Neural progenitor cell (in vitro differentiated cells): ENCODE measurements at regions not wholly inside any gene's neighbourhood (a gene's known extent, or its start where the extent isn't known, plus 50 kb on each side); places are given as distances from the start of the nearest gene placed in this dataset.

ENCODE experiments used
- DNase-seq: peaks from one replicate; pipeline ENCODE4 v3.0.0-alpha.2; 2016; ENCODE audit warnings: low spot score
- H2AFZ ChIP-seq: fragments of 200-600 bp; sonication (generic); replicated peaks from 2 replicates; pipeline ENCODE4 v1.6.1; 2016; ENCODE audit warnings: antibody characterized with exemption
- H3F3A ChIP-seq: fragments of 200-600 bp; sonication (generic); 2 replicates; pipeline ENCODE4 v1.6.1; 2016; ENCODE audit warnings: antibody characterized with exemption, low read depth
- H3K27ac ChIP-seq: fragments of 200-600 bp; sonication (generic); 2 replicates; pipeline ENCODE4 v1.5.1; 2016; ENCODE audit warnings: mild to moderate bottlenecking
- H3K27me3 ChIP-seq: fragments of 200-600 bp; sonication (generic); 2 replicates; pipeline ENCODE4 v1.6.1; 2016; ENCODE audit warnings: mild to moderate bottlenecking, moderate library complexity
- H3K36me3 ChIP-seq: fragments of 200-600 bp; sonication (generic); 2 replicates; pipeline ENCODE4 v1.5.1; 2016
- H3K4me1 ChIP-seq: fragments of 200-600 bp; sonication (generic); 2 replicates; pipeline ENCODE4 v1.6.1; 2016; ENCODE audit warnings: mixed run types
- H3K4me2 ChIP-seq: fragments of 200-600 bp; sonication (generic); 2 replicates; pipeline ENCODE4 v1.6.1; 2016
- H3K4me3 ChIP-seq: fragments of 200-600 bp; sonication (generic); 2 replicates; pipeline ENCODE4 v1.5.1; 2016
- H3K79me2 ChIP-seq: fragments of 200-600 bp; sonication (generic); 2 replicates; pipeline ENCODE4 v1.6.1; 2016; ENCODE audit warnings: low read depth
- H3K9ac ChIP-seq: fragments of 200-600 bp; sonication (generic); 2 replicates; pipeline ENCODE4 v1.6.1; 2016
- H3K9me3 ChIP-seq: fragments of 200-600 bp; sonication (generic); 2 replicates; pipeline ENCODE4 v1.5.1; 2016; ENCODE audit warnings: low read depth
- H4K20me1 ChIP-seq: fragments of 200-600 bp; sonication (generic); 2 replicates; pipeline ENCODE4 v1.6.1; 2016; ENCODE audit warnings: low read depth
- H3K27ac Mint-ChIP-seq: 3 replicates; pipeline ENCODE4 v1.8.0; 2021; ENCODE audit warnings: mixed read lengths
- H3K27me3 Mint-ChIP-seq: 2 replicates; pipeline ENCODE4 v1.8.0; 2022; ENCODE audit warnings: low read depth, mild to moderate bottlenecking, inconsistent platforms, moderate library complexity, mixed read lengths; ENCODE audit not compliant: insufficient read depth
- H3K36me3 Mint-ChIP-seq: 3 replicates; pipeline ENCODE4 v1.8.0; 2021; ENCODE audit warnings: mixed read lengths
- H3K4me1 Mint-ChIP-seq: 3 replicates; pipeline ENCODE4 v1.8.0; 2021; ENCODE audit warnings: mixed read lengths
- H3K4me3 Mint-ChIP-seq: 3 replicates; pipeline ENCODE4 v1.8.0; 2021; ENCODE audit warnings: mild to moderate bottlenecking, moderate library complexity, mixed read lengths
- H3K9me3 Mint-ChIP-seq: 3 replicates; pipeline ENCODE4 v1.8.0; 2020; ENCODE audit warnings: mixed read lengths
- EZH2 ChIP-seq: fragments of 200-600 bp; sonication (generic); IDR thresholded peaks from 2 replicates; pipeline ENCODE4 v1.6.1; 2017; ENCODE audit warnings: antibody characterized with exemption, mild to moderate bottlenecking, moderate library complexity
- EZH2phosphoT487 ChIP-seq: fragments of 200-600 bp; sonication (generic); IDR thresholded peaks from 2 replicates; pipeline ENCODE4 v1.6.1; 2017; ENCODE audit warnings: antibody characterized with exemption
- TF ChIP-seq, protein P1 (sequence below): fragments of 200-600 bp; sonication (generic); IDR thresholded peaks from 2 replicates; pipeline ENCODE4 v1.5.1; 2017; ENCODE audit warnings: antibody characterized with exemption, mild to moderate bottlenecking

DNA sequence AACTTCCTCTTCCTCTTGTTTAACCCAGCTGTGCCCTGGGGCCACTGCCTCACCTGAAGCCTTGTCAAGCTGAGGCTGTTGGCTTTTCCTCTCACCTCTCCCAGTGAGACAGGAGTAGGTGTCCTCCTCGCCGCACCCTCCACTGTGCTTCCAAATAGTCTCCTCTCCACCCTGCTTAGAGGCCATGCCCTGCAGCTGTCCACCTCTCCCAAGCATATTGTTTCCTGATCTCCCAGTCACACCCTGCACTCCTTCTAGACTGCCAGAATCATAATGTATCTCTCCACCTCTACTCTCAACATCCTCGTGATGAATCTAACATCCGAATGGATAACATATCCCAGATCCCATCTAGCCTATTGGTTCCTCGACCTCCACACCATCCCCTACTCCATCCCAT is 196.3 kb upstream of the GHITM start:
- H3K4me3 ChIP-seq, result no peak overlapping the region
- no peaks in the 10 kb centered on the region for H3K27me3 ChIP-seq
- Mint-ChIP-seq H3K27me3 (peaks cover 3% of the 10 kb centered on the region), H3K9me3 (no peaks in the 10 kb centered on the region), H3K36me3 (no peaks in the 10 kb centered on the region), H3K4me3 (no peak overlapping the region), H3K27ac (no peak overlapping the region), H3K4me1 (no peaks in the 10 kb centered on the region)
- H3K36me3 ChIP-seq, result no peaks in the 10 kb centered on the region
- H4K20me1 ChIP-seq, result no peaks in the 10 kb centered on the region
- peaks cover 6% of the 10 kb centered on the region for H3K4me1 ChIP-seq
- no peaks in the 10 kb centered on the region for H3K9me3 ChIP-seq
- no peak overlapping the region for H3K4me2 ChIP-seq
- no peak overlapping the region for H2AFZ ChIP-seq
- H3K9ac ChIP-seq, result no peak overlapping the region
- H3F3A ChIP-seq, result no peaks in the 10 kb centered on the region
- TF ChIP-seq, protein P1, sequence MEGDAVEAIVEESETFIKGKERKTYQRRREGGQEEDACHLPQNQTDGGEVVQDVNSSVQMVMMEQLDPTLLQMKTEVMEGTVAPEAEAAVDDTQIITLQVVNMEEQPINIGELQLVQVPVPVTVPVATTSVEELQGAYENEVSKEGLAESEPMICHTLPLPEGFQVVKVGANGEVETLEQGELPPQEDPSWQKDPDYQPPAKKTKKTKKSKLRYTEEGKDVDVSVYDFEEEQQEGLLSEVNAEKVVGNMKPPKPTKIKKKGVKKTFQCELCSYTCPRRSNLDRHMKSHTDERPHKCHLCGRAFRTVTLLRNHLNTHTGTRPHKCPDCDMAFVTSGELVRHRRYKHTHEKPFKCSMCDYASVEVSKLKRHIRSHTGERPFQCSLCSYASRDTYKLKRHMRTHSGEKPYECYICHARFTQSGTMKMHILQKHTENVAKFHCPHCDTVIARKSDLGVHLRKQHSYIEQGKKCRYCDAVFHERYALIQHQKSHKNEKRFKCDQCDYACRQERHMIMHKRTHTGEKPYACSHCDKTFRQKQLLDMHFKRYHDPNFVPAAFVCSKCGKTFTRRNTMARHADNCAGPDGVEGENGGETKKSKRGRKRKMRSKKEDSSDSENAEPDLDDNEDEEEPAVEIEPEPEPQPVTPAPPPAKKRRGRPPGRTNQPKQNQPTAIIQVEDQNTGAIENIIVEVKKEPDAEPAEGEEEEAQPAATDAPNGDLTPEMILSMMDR, result no peak
- no peak for TF ChIP-seq EZH2phosphoT487
- TF ChIP-seq EZH2, result no peak
- H3K27ac ChIP-seq, result no peak overlapping the region
- no peaks in the 10 kb centered on the region for H3K79me2 ChIP-seq
- DNase-seq, result no peak

DNA sequence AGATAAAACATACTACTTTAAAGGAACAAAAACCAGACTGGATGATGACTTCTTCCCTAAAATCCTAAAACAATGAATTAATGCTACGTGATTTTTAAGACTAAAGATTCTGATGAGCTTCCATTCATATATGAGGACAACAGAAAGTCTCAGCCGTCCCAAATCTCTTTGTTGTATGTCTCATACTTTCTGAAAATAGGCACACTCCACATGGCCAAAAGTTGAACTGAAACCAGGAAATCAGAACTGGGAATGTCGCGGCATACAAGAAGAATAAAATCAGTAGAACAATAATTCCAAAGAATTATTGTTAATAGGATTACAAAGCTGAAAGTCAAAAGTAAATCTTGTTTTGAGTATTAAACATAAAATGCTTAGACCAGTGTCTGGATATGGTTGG is 195.4 kb upstream of the GHITM start:
- Mint-ChIP-seq H3K36me3 (no peaks in the 10 kb centered on the region), H3K27ac (no peak overlapping the region), H3K9me3 (no peaks in the 10 kb centered on the region), H3K4me3 (no peak overlapping the region), H3K27me3 (peaks cover 3% of the 10 kb centered on the region), H3K4me1 (no peaks in the 10 kb centered on the region)
- H3K9ac ChIP-seq, result no peak overlapping the region
- H3K36me3 ChIP-seq, result no peaks in the 10 kb centered on the region
- no peak overlapping the region for H3K4me2 ChIP-seq
- H3F3A ChIP-seq, result no peaks in the 10 kb centered on the region
- H2AFZ ChIP-seq, result no peak overlapping the region
- H3K27ac ChIP-seq, result no peak overlapping the region
- no peak for DNase-seq
- no peaks in the 10 kb centered on the region for H3K27me3 ChIP-seq
- H3K4me1 ChIP-seq, result peaks cover 6% of the 10 kb centered on the region
- TF ChIP-seq EZH2phosphoT487, result no peak
- TF ChIP-seq EZH2, result no peak
- TF ChIP-seq, protein P1, result no peak
- no peaks in the 10 kb centered on the region for H3K9me3 ChIP-seq
- no peaks in the 10 kb centered on the region for H3K79me2 ChIP-seq
- H4K20me1 ChIP-seq, result no peaks in the 10 kb centered on the region
- H3K4me3 ChIP-seq, result no peak overlapping the region

DNA sequence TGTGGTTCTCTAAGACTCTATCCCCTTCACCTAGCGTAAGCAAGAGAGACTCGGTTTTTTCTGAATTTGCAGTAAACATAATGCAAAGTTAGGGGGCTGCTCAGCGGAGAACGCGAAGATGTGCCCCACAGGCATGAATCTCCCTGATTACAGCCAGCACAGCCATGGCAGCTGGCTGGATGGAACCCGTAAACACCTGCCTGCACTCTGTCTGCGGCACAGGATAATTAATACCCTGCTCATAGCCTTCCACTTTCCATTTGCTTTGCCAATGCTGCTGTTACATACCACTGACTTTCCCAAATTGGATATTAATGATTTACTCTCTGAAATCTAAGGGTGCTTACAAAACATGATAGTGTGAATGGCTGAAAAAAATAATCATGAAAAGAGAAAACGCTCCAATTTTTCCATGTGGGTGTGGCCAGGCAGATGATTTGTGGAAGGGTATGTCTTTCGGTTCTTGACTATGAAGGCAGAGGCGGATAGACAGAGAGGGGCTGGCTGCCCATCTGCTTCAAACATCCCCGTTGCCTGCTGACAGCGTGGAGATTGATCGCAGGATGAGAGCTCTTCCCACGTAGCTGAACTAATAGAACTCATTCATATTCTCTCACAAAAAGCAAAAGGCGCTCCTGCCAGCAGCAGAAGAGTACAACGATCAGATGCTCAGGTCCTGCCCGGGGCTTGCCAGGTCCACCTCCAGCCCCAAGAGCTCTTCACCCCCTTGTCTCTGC is 193.2 kb upstream of the GHITM start:
- Mint-ChIP-seq H3K36me3 (no peaks in the 10 kb centered on the region), H3K27me3 (peaks cover 3% of the 10 kb centered on the region), H3K27ac (peak overlapping the region; percentile 24), H3K4me3 (no peak overlapping the region), H3K9me3 (no peaks in the 10 kb centered on the region), H3K4me1 (no peaks in the 10 kb centered on the region)
- no peaks in the 10 kb centered on the region for H3K36me3 ChIP-seq
- no peak overlapping the region for H3K4me2 ChIP-seq
- TF ChIP-seq EZH2phosphoT487, result no peak
- TF ChIP-seq EZH2, result no peak
- TF ChIP-seq, protein P1, result no peak
- no peaks in the 10 kb centered on the region for H3K27me3 ChIP-seq
- H2AFZ ChIP-seq, result no peak overlapping the region
- no peaks in the 10 kb centered on the region for H3K9me3 ChIP-seq
- H3K4me3 ChIP-seq, result no peak overlapping the region
- H3F3A ChIP-seq, result no peaks in the 10 kb centered on the region
- H3K9ac ChIP-seq, result no peak overlapping the region
- no peaks in the 10 kb centered on the region for H4K20me1 ChIP-seq
- H3K4me1 ChIP-seq, result peaks cover 15% of the 10 kb centered on the region
- no peak overlapping the region for H3K27ac ChIP-seq
- DNase-seq, result no peak
- H3K79me2 ChIP-seq, result no peaks in the 10 kb centered on the region
